ENCODE measurements at regions not wholly inside any gene's neighbourhood (a gene's known extent, or its start where the extent isn't known, plus 50 kb on each side); places are given as distances from the start of the nearest gene placed in this dataset.

- no peak for TF ChIP-seq CTCF (IDR thresholded peaks at IDR 0.05 in 2 of 3, conservative IDR thresholded peaks at IDR 0.05 in 1 of 3; ENCODE audit: borderline replicate concordance in 1 of 3, insufficient read depth in 1 of 3, low read depth in 2 of 3, low read length in 2 of 3)
- no peak for TF ChIP-seq SIN3A (IDR thresholded peaks at IDR 0.05; ENCODE audit: low read depth)
- no peak for TF ChIP-seq SP1 (IDR thresholded peaks at IDR 0.05; ENCODE audit: low read depth)
- TF ChIP-seq EZH2phosphoT487 (IDR thresholded peaks at IDR 0.05; ENCODE audit: borderline replicate concordance), result no peak
- no peak for TF ChIP-seq RAD21 (IDR thresholded peaks at IDR 0.05; ENCODE audit: low read depth)
- TF ChIP-seq REST (IDR thresholded peaks at IDR 0.05; ENCODE audit: low read depth), result no peak
- TF ChIP-seq EZH2 (IDR thresholded peaks at IDR 0.05), result no peak
- TF ChIP-seq JUND (IDR thresholded peaks at IDR 0.05), result no peak
- TF ChIP-seq POLR2A (IDR thresholded peaks at IDR 0.05; ENCODE audit: borderline replicate concordance, extremely low read depth, insufficient read depth, insufficient read length), result no peak
- TF ChIP-seq POLR2AphosphoS5 (IDR thresholded peaks at IDR 0.05; ENCODE audit: low read depth, low read length), result no peak
- TF ChIP-seq TCF7L2 (IDR thresholded peaks at IDR 0.05; ENCODE audit: borderline replicate concordance, extremely low read depth, insufficient read depth, insufficient read length), result no peak
- TF ChIP-seq CEBPB (IDR thresholded peaks at IDR 0.05; ENCODE audit: low read depth), result no peak
- TF ChIP-seq YY1 (IDR thresholded peaks at IDR 0.05; ENCODE audit: extremely low read depth, insufficient replicate concordance, low read depth, low read length), result no peak
- no peak for TF ChIP-seq ZFX (IDR thresholded peaks at IDR 0.05)
Observed at GRCh38 chr15:91496754-91497691, 356.5 kb upstream of the SLCO3A1 start.

All from HCT116 (cell line).